ENCODE measurements at regions not wholly inside any gene's neighbourhood (a gene's known extent, or its start where the extent isn't known, plus 50 kb on each side); places are given as distances from the start of the nearest gene placed in this dataset.

DNA sequence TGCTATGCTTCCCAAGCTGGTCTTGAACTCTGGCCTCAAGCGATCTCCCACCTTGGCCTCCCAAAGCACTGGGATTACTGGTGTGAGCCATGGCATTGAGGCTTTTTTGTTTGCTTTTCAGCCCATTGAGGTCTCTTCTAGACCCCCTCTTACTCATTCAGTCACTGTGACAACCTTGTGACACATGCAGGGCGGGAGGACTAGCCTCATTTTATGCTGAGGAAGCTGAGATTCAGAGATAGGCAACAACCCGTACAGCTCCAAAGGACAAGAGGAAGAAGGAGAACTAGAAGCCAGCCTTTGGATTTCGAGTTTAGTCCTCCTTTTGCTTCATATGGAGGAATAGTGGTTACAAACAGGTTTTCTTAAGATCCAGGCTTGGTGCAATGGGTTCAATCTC is 83.9 kb upstream of the WDR26 start:
- Mint-ChIP-seq H3K36me3 (ENCODE audit: low read depth, unreplicated experiment) (no peaks in the 10 kb centered on the region), H3K4me1 (ENCODE audit: low read depth, unreplicated experiment) (peaks cover 14% of the 10 kb centered on the region), H3K4me3 (ENCODE audit: unreplicated experiment) (no peak overlapping the region), H3K9me3 (ENCODE audit: unreplicated experiment) (peaks cover 3% of the 10 kb centered on the region), H3K27me3 (ENCODE audit: low read depth, unreplicated experiment) (no peaks in the 10 kb centered on the region), H3K27ac (ENCODE audit: unreplicated experiment) (no peak overlapping the region)
- FAIRE-seq (no peak), DNase-seq (ENCODE audit: low read depth) (no peak)
- no peak overlapping the region for H3K4me3 ChIP-seq (ENCODE audit: insufficient read depth, low read depth, low read length)
- TF ChIP-seq EZH2 (IDR thresholded peaks at IDR 0.05; ENCODE audit: insufficient read depth, low read length), result no peak
- TF ChIP-seq, protein P1, sequence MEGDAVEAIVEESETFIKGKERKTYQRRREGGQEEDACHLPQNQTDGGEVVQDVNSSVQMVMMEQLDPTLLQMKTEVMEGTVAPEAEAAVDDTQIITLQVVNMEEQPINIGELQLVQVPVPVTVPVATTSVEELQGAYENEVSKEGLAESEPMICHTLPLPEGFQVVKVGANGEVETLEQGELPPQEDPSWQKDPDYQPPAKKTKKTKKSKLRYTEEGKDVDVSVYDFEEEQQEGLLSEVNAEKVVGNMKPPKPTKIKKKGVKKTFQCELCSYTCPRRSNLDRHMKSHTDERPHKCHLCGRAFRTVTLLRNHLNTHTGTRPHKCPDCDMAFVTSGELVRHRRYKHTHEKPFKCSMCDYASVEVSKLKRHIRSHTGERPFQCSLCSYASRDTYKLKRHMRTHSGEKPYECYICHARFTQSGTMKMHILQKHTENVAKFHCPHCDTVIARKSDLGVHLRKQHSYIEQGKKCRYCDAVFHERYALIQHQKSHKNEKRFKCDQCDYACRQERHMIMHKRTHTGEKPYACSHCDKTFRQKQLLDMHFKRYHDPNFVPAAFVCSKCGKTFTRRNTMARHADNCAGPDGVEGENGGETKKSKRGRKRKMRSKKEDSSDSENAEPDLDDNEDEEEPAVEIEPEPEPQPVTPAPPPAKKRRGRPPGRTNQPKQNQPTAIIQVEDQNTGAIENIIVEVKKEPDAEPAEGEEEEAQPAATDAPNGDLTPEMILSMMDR (IDR thresholded peaks at IDR 0.05; ENCODE audit: insufficient read depth, low read depth, low read length), result no peak
- H3K79me2 ChIP-seq (ENCODE audit: insufficient read depth, low read length), result no peaks in the 10 kb centered on the region
- H2AFZ ChIP-seq (ENCODE audit: low read depth, low read length), result no peak overlapping the region
- H4K20me1 ChIP-seq (ENCODE audit: insufficient read depth, low read length), result no peaks in the 10 kb centered on the region
- no peaks in the 10 kb centered on the region for H3K9me3 ChIP-seq (ENCODE audit: insufficient read depth, low read depth, low read length)
- no peak overlapping the region for H3K4me2 ChIP-seq (ENCODE audit: low read length)
- H3K36me3 ChIP-seq (ENCODE audit: insufficient read depth, low read length), result no peaks in the 10 kb centered on the region
- peaks cover 16% of the 10 kb centered on the region for H3K4me1 ChIP-seq (ENCODE audit: insufficient read depth, low read length)
- H3K27ac ChIP-seq (ENCODE audit: low read depth, low read length), result no peak overlapping the region
- no peaks in the 10 kb centered on the region for H3K27me3 ChIP-seq (ENCODE audit: insufficient read depth, low read length)
- H3K9ac ChIP-seq (ENCODE audit: low read length), result no peak overlapping the region

DNA sequence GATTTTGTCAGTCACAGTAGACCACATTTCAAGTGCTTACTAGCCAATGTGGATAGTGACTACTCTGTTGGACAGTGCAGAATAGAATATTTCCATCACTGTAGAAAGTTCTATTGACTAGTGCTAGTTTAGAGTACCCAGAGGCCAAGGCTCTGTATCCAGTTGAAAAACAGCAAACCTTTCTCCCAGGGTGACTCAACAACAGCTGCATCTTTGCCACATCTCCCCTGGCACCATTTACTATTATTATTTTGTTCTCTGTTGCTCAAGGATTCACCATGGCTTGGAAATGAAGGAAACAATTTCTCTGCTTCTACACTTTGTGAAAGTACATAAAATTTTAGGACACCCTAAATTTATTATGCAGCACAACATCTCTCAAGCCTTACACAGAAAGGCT is 85.3 kb upstream of the WDR26 start:
- FAIRE-seq (no peak), DNase-seq (ENCODE audit: low read depth) (no peak)
- Histone ChIP-seq H3K4me2 (ENCODE audit: low read length) (no peak overlapping the region), H2AFZ (ENCODE audit: low read depth, low read length) (no peak overlapping the region), H4K20me1 (ENCODE audit: insufficient read depth, low read length) (no peaks in the 10 kb centered on the region), H3K9me3 (ENCODE audit: insufficient read depth, low read depth, low read length) (no peaks in the 10 kb centered on the region), H3K4me3 (ENCODE audit: insufficient read depth, low read depth, low read length) (no peak overlapping the region), H3K27me3 (ENCODE audit: insufficient read depth, low read length) (no peaks in the 10 kb centered on the region), H3K79me2 (ENCODE audit: insufficient read depth, low read length) (no peaks in the 10 kb centered on the region), H3K27ac (ENCODE audit: low read depth, low read length) (no peak overlapping the region), H3K36me3 (ENCODE audit: insufficient read depth, low read length) (no peaks in the 10 kb centered on the region), H3K4me1 (ENCODE audit: insufficient read depth, low read length) (peaks cover 25% of the 10 kb centered on the region), H3K9ac (ENCODE audit: low read length) (no peak overlapping the region)
- Mint-ChIP-seq H3K4me3 (ENCODE audit: unreplicated experiment) (no peak overlapping the region), H3K4me1 (ENCODE audit: low read depth, unreplicated experiment) (peaks cover 18% of the 10 kb centered on the region), H3K36me3 (ENCODE audit: low read depth, unreplicated experiment) (no peaks in the 10 kb centered on the region), H3K27me3 (ENCODE audit: low read depth, unreplicated experiment) (no peaks in the 10 kb centered on the region), H3K9me3 (ENCODE audit: unreplicated experiment) (peaks cover 3% of the 10 kb centered on the region), H3K27ac (ENCODE audit: unreplicated experiment) (no peak overlapping the region)
- TF ChIP-seq, protein P1 (IDR thresholded peaks at IDR 0.05; ENCODE audit: insufficient read depth, low read depth, low read length), result no peak
- TF ChIP-seq EZH2 (IDR thresholded peaks at IDR 0.05; ENCODE audit: insufficient read depth, low read length), result no peak

DNA sequence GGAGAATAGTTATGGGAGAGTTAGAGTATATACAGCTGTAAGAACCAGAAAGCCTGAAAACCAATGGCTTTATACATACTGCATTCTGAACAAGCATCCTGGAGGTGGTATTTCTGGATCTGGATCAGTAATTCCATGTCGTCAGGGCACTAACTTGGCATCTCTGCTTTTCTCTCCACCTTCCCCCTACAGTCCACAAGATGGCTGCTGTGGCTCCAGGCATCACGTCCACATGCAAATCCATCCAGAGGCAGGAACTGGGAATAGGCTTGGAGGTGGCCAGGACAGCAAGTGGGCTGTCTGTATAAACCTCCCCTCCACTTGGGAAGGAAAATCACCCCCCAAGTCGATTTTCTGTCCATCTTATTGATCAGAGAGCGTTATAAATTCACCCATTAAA is 86.2 kb upstream of the WDR26 start:
- Histone ChIP-seq H2AFZ (ENCODE audit: low read depth, low read length) (no peak overlapping the region), H3K4me2 (ENCODE audit: low read length) (no peak overlapping the region)
- no peak for DNase-seq (ENCODE audit: low read depth)

More for the DNA sequence above, 86.2 kb upstream of the WDR26 start:
- Histone ChIP-seq H3K36me3 (ENCODE audit: insufficient read depth, low read length) (no peaks in the 10 kb centered on the region), H3K27me3 (ENCODE audit: insufficient read depth, low read length) (no peaks in the 10 kb centered on the region), H4K20me1 (ENCODE audit: insufficient read depth, low read length) (no peaks in the 10 kb centered on the region), H3K9ac (ENCODE audit: low read length) (no peak overlapping the region), H3K9me3 (ENCODE audit: insufficient read depth, low read depth, low read length) (no peaks in the 10 kb centered on the region), H3K79me2 (ENCODE audit: insufficient read depth, low read length) (no peaks in the 10 kb centered on the region), H3K4me3 (ENCODE audit: insufficient read depth, low read depth, low read length) (no peak overlapping the region), H3K27ac (ENCODE audit: low read depth, low read length) (no peak overlapping the region), H3K4me1 (ENCODE audit: insufficient read depth, low read length) (peaks cover 35% of the 10 kb centered on the region)
- Mint-ChIP-seq H3K4me1 (ENCODE audit: low read depth, unreplicated experiment) (peaks cover 27% of the 10 kb centered on the region), H3K36me3 (ENCODE audit: low read depth, unreplicated experiment) (no peaks in the 10 kb centered on the region), H3K27me3 (ENCODE audit: low read depth, unreplicated experiment) (no peaks in the 10 kb centered on the region), H3K27ac (ENCODE audit: unreplicated experiment) (no peak overlapping the region), H3K9me3 (ENCODE audit: unreplicated experiment) (peaks cover 3% of the 10 kb centered on the region), H3K4me3 (ENCODE audit: unreplicated experiment) (no peak overlapping the region)
- TF ChIP-seq, protein P1 (IDR thresholded peaks at IDR 0.05; ENCODE audit: insufficient read depth, low read depth, low read length), result no peak
- TF ChIP-seq EZH2 (IDR thresholded peaks at IDR 0.05; ENCODE audit: insufficient read depth, low read length), result no peak
- FAIRE-seq, result no peak

All from astrocyte (in vitro differentiated cells and primary cell).